ENCODE measurements at regions not wholly inside any gene's neighbourhood (a gene's known extent, or its start where the extent isn't known, plus 50 kb on each side); places are given as distances from the start of the nearest gene placed in this dataset.

GRCh38 chr13:53152057-53152421 lies 123.4 kb downstream of the OLFM4 start:
- TF ChIP-seq CTCF (IDR thresholded peaks at IDR 0.05) = no peak
- TF ChIP-seq POLR2A (IDR thresholded peaks at IDR 0.05) = no peak
- Histone ChIP-seq H3K4me3 (no peak overlapping the region), H3K9me3 (no peaks in the 10 kb centered on the region), H3K27me3 (peaks cover 0 to 9% (median 0%) of the 10 kb centered on the region in 4 donors), H3K4me1 (no peaks in the 10 kb centered on the region), H3K27ac (no peak overlapping the region), H3K36me3 (no peaks in the 10 kb centered on the region)
- no peak for DNase-seq
- WGBS, 2 donors = 23 to 27% methylated on average over 4 of the region's 4 CpGs
- intact Hi-C loops (cut with DNase I) = no loop called here

- no peaks in the 10 kb centered on the region for H3K9me3 ChIP-seq
- no peaks in the 10 kb centered on the region for H3K4me1 ChIP-seq
- peaks cover 0 to 6% (median 0%) of the 10 kb centered on the region in 4 donors for H3K27me3 ChIP-seq
- no peak overlapping the region for H3K4me3 ChIP-seq
- TF ChIP-seq POLR2A (IDR thresholded peaks at IDR 0.05) = no peak
- TF ChIP-seq CTCF (IDR thresholded peaks at IDR 0.05) = no peak
- intact Hi-C loops (cut with DNase I) = no loop called here
- no peak overlapping the region for H3K27ac ChIP-seq
- WGBS, 2 donors = 83 to 91% methylated on average over 1 of the region's 1 CpG
- no peaks in the 10 kb centered on the region for H3K36me3 ChIP-seq
- no peak for DNase-seq
These were observed 129.6 kb downstream of the OLFM4 start for GRCh38 chr13:53158201-53158600.

- Histone ChIP-seq H3K4me1 (no peaks in the 10 kb centered on the region), H3K36me3 (no peaks in the 10 kb centered on the region), H3K27ac (no peak overlapping the region), H3K27me3 (peaks cover 0 to 6% (median 0%) of the 10 kb centered on the region in 4 donors), H3K9me3 (no peaks in the 10 kb centered on the region), H3K4me3 (no peak overlapping the region)
- intact Hi-C loops (cut with DNase I) = no loop called here
- no peak for TF ChIP-seq POLR2A (IDR thresholded peaks at IDR 0.05)
- TF ChIP-seq CTCF (IDR thresholded peaks at IDR 0.05) = no peak
- WGBS, 2 donors = 84 to 90% methylated on average over 1 of the region's 1 CpG
- no peak for DNase-seq
These were observed 130.8 kb downstream of the OLFM4 start for GRCh38 chr13:53159431-53159830.

- Histone ChIP-seq H3K27me3 (peaks cover 0 to 3% (median 0%) of the 10 kb centered on the region in 4 donors), H3K27ac (no peak overlapping the region), H3K4me3 (no peak overlapping the region), H3K36me3 (no peaks in the 10 kb centered on the region), H3K4me1 (no peaks in the 10 kb centered on the region), H3K9me3 (no peaks in the 10 kb centered on the region)
- 43 to 70% methylated on average over 1 to 2 of the region's 7 CpGs for WGBS, 2 donors
- intact Hi-C loops (cut with DNase I) = no loop called here
- TF ChIP-seq POLR2A (IDR thresholded peaks at IDR 0.05) (no peak), CTCF (IDR thresholded peaks at IDR 0.05) (no peak)
- DNase-seq = no peak
These were observed 131.6 kb downstream of the OLFM4 start for GRCh38 chr13:53160211-53160610.

GRCh38 chr13:53161251-53161650 lies 132.6 kb downstream of the OLFM4 start:
- Histone ChIP-seq H3K36me3 (no peaks in the 10 kb centered on the region), H3K9me3 (no peaks in the 10 kb centered on the region), H3K27me3 (peaks cover 0 to 3% (median 0%) of the 10 kb centered on the region in 4 donors), H3K27ac (no peak overlapping the region), H3K4me3 (no peak overlapping the region), H3K4me1 (no peaks in the 10 kb centered on the region)
- no peak for DNase-seq
- 40 to 53% methylated on average over 1 of the region's 1 CpG for WGBS, 2 donors
- intact Hi-C loops (cut with DNase I) = no loop called here
- no peak for TF ChIP-seq CTCF (IDR thresholded peaks at IDR 0.05)
- no peak for TF ChIP-seq POLR2A (IDR thresholded peaks at IDR 0.05)

Measured in esophagus squamous epithelium (tissue), 5 donors.